Raji (cell line): ENCODE measurements at regions not wholly inside any gene's neighbourhood (a gene's known extent, or its start where the extent isn't known, plus 50 kb on each side); places are given as distances from the start of the nearest gene placed in this dataset.

Source experiments
- POLR2A ChIP-seq: IDR thresholded peaks from 2 replicates; pipeline ENCODE4 v1.6.1; 2011; ENCODE audit warnings: low read depth, low read length, control low read depth; ENCODE audit not compliant: insufficient read depth

DNA sequence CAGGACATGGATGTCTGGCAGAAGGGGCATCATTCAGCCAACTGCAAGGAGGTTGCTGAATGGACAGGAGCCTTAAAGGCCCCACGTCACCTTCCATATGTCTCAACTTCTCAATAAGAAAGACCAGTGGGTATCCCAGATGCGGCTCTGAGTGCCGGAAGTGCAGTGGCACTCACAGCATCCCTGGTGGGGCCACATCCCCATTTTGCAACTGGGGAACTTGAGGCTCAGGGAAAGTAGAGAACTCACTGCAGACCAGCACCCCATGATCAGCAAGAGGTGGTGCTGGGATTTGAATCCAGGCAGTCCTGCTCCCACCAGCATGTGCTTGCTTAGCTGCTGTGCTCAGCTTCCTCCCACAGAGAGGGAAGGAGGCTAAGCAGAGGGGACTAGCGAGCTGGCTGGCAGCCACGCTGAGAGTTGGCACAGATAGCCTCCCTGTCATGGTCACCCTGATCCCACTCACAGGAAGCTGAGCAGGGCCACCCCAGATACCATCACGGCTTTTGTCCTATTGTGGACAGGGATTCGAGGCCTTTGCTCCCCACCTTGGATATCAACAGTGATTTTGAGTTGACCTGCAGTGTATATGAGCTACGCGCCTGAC, 294.2 kb upstream of the FOXF1 start:
- TF ChIP-seq POLR2A, result no peak

DNA sequence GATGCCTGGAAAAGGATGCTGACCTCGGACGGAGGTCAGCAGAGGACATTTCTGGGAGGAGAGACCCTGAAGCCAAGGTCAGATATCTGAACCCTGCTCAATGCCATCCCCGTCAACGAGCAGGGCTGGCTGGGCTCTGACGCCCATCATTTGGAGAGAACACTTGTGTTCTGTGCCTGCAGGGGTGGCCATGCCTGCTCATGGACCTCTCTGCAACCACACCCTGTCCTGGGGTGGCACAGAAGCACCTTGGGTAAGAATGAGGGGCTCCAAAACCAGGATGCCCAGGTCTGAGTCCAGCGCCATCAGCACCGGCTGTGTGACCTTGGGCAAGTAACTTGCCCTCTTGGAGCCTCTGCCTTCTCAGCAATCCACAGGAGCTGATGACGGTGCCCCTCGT, 293.7 kb upstream of the FOXF1 start:
- TF ChIP-seq POLR2A, result no peak

DNA sequence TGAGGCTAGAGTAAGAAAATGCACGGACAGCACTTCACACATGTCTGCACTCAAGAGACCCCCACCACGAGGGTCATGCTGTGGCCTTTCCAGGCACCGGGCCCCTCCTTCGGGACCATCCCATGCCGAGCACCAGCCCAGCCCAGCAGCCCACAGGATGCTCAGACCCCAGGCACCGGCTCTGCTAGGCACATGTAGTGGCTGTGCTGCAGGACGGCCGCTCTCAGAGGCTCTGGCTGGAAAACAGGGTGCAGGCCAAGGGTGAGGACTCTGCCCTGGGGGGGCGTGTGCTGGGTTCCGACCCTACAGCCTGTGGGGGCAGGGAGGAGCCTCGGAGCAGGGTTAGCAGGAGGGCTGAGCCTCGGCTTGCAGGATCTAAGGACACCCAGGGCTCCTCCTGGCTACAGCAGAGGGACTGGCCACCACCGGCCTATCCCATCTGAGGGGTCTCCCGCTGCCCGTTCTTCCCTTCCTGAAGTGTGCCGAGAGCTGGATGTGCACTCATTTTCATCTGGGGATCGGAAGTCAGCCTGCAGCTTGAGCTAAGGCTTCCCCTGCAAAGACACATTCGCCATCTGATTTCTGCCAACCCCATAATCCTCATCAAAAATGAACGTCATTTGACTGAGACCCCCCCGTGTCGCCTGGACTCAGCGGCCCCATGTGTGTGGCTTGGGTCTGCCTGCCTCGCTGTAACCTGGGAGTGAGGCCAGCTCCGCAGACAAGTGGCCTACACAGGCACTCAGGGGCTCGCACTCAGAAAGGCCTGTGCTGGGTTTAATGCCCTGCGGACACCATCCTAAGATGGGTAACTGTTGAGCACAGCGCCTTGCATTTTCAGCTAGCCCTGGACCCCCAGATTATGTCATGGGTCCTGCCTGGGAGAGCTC, 293.1 kb upstream of the FOXF1 start:
- no peak for TF ChIP-seq POLR2A

DNA sequence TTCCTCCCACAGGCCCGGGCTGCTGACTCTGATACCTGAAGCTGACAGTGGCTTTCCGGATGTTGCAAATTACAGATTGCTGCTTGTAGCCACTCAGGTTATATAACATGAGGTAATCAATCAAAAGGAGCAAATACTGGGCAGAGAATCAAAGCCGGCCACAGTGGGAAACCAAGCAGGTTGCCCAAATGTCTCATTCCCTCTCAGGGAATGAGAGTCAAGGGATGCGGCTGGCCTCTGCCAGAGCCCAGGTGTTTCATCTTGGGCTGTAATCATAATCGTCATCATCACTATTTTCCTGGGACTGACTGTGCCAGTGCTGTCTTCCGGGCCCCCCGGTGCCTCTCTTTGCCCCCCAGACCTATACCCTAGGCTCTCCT, 292.4 kb upstream of the FOXF1 start:
- no peak for TF ChIP-seq POLR2A

DNA sequence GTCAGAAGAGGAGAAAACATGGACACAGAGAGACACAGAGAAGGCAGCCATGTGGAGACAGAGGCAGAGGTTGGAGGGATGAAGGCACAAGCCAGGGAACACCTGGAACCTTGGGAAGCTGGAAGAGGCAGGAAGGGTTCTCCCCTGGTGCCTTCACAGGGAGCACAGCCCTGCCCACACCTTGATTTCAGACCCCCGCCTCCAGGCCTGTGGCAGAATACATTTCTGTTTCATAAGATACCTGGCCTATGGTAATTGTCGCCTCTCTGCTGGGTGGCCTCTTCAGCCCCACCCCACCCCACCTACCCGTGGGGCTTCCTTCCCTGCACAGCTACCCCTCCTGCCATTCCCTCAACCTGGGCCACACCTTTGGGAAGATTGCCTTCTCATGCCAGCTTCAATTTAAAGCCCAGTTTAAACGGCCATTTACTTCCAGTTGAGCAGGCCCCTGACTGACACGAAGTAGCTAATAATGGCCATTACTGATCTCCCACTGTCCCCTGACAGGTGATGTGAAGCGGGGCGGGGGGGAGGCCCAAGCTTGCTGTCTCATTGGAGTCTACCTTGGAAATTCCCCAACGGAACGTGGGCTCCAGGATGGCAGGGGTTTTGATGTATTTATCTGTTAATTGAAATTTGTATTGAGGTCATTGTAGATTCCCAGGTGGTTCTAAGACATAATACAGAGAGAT, 291.7 kb upstream of the FOXF1 start:
- no peak for TF ChIP-seq POLR2A

DNA sequence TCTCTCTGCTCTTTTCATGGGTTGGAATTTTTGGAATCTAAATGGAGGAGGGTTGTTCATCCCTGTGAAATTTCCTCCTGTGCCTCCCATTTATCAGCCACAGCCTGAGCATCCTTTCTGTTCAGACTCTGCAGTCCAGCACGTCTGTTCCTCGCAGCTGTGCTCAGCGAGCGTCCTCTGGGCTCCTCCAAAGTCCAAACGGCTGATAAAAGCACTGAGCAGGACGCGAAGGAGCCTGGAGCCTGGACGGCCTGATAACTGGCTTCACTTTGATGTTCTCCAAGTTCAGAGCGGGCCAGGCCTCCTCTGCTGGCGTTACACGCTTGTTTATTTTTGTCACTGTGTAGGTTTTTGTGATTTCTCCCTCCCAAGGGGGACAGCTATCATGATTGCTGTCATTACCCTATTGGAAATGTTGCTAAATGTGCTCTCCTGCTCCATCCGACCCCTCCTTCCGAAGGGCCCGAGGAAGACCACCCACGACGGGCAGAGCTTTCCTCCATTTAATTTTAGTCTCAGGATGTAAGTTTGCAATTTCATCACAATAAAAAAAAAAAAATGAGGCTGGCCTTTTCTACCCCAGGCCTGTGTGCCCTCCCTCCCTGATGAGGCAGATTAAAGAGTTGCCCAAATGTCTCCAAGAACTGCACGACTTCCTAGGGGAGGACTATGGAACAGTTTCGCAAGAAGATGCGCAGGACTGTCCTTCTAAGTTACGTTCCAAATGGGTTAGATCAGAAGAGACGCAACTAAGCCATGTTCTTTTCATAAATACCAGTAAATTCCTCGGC, 290.5 kb upstream of the FOXF1 start:
- TF ChIP-seq POLR2A, result no peak

DNA sequence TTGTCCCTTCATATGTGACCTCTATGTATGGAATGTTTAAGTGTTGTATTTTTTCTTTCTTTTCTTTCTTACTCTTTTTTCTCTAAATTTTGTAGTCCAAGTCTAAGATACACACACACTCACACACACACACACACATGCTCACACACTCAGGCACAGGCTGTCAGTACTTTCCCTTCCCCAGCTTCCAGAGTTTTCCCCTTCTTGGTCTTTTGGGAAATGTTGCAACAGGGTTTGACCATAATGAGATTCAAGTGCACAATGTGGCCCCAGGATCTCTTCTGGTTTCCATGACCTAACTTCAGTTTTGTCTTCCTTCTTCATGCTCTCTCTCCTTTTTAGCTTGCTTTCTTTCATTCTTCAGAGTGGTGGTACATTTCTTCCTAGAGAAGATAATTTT, 289.8 kb upstream of the FOXF1 start:
- TF ChIP-seq POLR2A, result no peak

DNA sequence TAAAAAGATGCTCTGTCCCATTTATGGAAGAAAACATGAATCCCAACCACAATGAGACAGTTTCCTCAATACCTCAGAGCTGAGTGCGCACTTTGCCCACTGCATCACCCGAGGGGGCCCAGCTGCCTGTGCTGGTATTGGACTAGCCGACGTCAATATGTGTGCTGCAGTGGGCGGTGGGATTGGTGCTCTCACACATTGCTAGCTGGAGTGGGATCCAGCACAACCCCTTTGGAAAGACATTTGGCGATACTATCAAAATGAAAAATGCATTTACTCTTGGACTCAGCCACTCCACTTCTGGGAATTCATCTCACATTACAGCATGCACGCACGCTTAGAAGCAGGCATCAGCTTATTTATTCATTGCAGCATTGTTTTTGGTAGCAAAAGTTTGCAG, 289.2 kb upstream of the FOXF1 start:
- TF ChIP-seq POLR2A, result no peak

DNA sequence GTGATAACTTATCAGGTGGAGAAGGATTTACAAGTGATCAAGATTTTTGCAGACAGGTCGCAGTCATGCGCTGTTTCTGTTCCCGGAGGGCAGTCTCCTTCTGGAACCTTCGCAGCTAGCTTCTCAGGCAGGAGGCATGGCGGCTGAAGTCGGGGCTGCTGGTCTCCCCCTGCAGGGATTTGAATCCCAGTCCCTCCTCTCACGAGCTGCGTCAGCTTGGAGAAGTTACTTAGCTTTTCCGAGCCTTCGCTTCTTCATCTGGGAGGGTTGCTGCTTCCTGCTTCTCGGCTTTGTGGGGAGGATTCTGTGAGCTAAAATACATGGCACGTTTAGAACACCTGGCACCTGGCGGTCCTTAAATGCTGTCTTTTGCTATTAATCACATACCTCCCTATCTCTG, 287.8 kb upstream of the FOXF1 start:
- TF ChIP-seq POLR2A, result no peak

DNA sequence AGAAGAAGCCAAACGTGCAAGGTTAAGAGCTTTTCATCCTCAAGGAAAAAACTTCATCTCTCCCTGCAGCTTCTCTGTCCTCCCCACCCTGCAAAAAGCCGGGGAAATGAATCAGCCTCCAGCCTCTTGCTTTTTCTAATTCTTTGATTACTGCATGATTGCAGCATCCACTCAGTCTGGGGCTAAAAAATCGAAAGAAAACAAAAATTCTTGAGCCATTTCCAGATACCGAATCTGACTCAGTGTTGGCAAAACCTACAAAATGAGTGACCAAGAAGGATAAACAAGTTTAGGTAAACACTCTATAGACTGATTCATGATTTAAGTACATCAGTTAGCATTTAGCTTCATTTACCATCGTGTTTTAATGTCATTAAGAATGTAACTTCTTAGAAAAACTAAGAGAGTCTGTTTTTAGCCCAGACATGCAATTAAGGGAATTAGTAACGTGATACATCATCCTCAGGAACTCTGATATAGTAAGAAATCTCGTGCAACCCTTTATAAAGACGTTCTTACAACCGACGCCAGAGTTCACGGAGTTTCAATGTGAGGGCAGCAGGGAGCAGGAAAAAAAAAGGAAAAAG, 287.3 kb upstream of the FOXF1 start:
- no peak for TF ChIP-seq POLR2A

DNA sequence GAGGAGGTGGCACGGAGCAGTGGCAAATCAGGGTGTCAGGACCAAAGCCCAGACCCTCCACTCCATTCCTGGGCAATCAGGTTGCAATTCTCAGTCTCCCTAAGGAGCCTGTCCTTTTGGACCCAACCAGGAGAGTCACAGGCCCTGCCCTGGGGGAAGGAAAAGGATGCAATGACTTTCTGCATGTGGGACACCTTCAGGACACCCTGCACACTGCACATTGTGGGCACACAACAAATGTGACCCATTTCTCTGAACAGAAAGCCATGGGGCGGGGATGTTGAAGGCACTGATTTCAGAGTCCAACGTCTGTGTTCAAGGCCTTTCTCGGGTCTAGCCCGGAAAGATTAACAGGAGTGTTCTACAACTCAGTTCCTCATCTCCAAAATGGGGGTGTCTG, 286.2 kb upstream of the FOXF1 start:
- TF ChIP-seq POLR2A, result no peak

DNA sequence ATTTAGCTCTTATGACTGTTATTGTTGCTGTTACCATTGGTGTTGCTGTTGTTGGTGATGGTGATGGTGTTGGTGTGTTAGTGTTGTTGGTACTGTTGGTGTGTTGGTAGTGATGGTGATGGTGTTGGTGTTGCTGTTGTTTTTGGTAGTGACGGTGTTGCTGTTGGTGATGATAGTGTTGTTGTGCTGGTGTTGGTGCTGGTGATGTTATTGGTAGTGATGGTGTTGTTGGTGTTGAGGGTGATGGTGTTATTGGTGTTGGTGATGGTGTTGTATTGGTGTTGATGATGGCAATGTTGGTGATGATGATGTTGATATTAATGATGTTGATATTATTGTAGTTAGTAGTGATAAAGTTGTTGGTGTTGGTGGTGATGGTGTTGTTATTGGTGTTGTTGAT, 285.7 kb upstream of the FOXF1 start:
- no peak for TF ChIP-seq POLR2A

DNA sequence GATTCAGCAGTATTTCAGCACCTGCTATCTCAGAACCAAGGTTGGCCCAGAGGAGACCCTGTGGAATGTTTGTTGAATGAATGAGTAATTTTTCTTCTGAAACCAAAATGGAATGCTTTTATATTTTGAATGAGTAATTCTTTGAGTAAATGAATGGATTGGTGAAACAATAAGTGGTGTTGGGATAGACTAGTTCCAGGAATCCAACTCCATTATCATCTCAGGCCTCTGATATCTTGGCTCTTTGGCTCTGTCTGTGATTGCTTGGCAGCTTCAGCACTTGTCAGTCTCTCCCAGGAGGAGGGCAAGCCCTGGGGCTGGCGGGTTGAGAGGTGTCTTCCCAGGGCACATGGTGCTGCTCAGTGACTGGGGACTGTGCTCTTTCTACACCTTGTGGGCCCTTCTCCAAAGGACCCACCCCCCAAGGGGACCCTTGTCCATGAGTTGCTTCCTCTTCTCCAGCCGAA, 284.4 kb upstream of the FOXF1 start:
- no peak for TF ChIP-seq POLR2A

DNA sequence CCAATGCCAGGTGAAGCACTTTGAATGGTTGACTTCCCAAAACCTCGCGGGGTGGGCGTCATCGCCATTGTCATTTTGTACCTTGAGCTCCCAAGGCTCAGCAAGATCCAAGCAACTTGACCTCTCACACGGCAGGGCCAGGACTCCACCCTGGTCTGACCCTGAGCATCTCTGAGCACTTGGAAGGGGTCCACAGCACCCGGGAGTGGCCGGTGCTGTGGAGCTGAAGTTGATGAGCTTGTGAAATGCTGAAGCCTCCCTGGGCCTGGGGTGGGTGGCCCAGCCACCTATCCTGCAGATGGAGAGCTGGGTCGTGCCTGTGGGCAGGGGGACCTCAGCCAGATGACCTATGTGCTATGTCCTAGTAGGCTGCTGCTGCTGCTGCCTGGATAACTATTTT, 283.3 kb upstream of the FOXF1 start:
- no peak for TF ChIP-seq POLR2A

DNA sequence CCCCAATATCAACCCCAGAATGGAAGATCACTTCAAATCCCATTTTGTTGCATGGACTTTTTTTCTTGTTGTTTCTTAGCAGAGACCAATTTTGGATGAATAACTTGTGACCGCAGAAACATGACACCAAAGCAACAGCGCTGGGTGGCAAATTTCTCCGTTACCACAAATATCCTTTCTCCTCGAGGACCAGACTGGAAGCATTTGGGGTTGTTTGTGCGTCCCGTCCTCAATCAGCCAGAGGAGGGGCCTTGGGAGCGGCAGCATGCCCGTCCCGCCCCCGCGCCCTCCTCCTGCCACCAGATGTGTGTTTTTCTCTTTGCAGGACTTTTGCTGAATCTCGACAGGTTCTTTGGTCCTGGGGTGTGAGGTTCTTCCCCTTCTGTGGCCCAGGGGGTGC, 282.5 kb upstream of the FOXF1 start:
- TF ChIP-seq POLR2A, result no peak
